Thoracic aorta (tissue), 2 donors: ENCODE measurements at regions not wholly inside any gene's neighbourhood (a gene's known extent, or its start where the extent isn't known, plus 50 kb on each side); places are given as distances from the start of the nearest gene placed in this dataset.

Source experiments
- ATAC-seq: fragments of 150-250 bp; one replicate; pipeline ENCODE4 v1.8.0; 2017; ENCODE audit warnings: low read depth; ENCODE audit not compliant: insufficient number of reproducible peaks, low FRiP score
- DNase-seq: peaks from one replicate; pipeline ENCODE4 v3.0.0-alpha.2; 2020; ENCODE audit warnings: low spot score
- H3K27ac ChIP-seq, 2 donors: fragments of 200-600 bp; sonication (generic); 1 replicate in 1 of 2; 2 replicates in 1 of 2; pipeline ENCODE4 v1.5.1; 2016; ENCODE audit warnings: mild to moderate bottlenecking in 2 of 2, moderate library complexity in 2 of 2
- H3K27me3 ChIP-seq: fragments of 200-600 bp; sonication (generic); replicated peaks from 2 replicates; pipeline ENCODE4 v1.6.0; 2016; ENCODE audit warnings: mild to moderate bottlenecking; ENCODE audit not compliant: insufficient read depth
- H3K36me3 ChIP-seq: fragments of 200-600 bp; sonication (generic); one replicate; pipeline ENCODE4 v1.5.1; 2016
- H3K4me1 ChIP-seq, 2 donors: fragments of 200-600 bp; sonication (generic); 1 replicate in 1 of 2; 2 replicates in 1 of 2; pipeline versions ENCODE4 v1.5.1 to v1.6.0; 2016; ENCODE audit warnings: low read depth in 2 of 2, mild to moderate bottlenecking in 1 of 2; ENCODE audit not compliant: control insufficient read depth in 1 of 2
- H3K4me3 ChIP-seq: fragments of 200-600 bp; sonication (generic); 2 replicates; pipeline ENCODE4 v1.5.1; 2016; ENCODE audit warnings: mild to moderate bottlenecking
- H3K9me3 ChIP-seq: fragments of 200-600 bp; sonication (generic); 2 replicates; pipeline ENCODE4 v1.5.1; 2016
- TF ChIP-seq, protein P1 (sequence below): fragments of 200-600 bp; sonication (generic); IDR thresholded peaks from one replicate; pipeline ENCODE4 v1.5.1; 2019; ENCODE audit warnings: antibody characterized with exemption

DNA sequence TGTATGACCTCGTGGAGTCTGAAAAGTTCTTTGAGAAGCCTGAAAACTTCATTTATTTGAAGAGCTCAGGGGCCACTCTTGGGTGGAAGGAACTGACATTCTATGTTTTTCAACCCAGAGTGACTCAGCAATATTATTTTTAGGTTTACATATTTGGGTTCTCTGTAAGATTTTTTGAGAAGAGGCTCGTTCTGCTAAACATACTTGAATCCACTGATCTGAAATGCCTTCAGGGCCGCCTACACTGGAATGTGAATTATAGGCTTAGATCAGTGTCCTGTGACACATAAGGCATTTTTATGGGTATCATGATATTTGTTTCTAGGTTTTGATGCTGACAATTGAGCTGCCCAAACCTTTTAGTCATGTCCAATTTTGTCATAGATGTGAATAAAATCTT lies 86.2 kb downstream of the PSAT1 start:
- DNase-seq (no peak), ATAC-seq (no peak)
- no peak overlapping the region for H3K27ac ChIP-seq
- no peaks in the 10 kb centered on the region for H3K9me3 ChIP-seq
- no peaks in the 10 kb centered on the region for H3K27me3 ChIP-seq
- TF ChIP-seq, protein P1, sequence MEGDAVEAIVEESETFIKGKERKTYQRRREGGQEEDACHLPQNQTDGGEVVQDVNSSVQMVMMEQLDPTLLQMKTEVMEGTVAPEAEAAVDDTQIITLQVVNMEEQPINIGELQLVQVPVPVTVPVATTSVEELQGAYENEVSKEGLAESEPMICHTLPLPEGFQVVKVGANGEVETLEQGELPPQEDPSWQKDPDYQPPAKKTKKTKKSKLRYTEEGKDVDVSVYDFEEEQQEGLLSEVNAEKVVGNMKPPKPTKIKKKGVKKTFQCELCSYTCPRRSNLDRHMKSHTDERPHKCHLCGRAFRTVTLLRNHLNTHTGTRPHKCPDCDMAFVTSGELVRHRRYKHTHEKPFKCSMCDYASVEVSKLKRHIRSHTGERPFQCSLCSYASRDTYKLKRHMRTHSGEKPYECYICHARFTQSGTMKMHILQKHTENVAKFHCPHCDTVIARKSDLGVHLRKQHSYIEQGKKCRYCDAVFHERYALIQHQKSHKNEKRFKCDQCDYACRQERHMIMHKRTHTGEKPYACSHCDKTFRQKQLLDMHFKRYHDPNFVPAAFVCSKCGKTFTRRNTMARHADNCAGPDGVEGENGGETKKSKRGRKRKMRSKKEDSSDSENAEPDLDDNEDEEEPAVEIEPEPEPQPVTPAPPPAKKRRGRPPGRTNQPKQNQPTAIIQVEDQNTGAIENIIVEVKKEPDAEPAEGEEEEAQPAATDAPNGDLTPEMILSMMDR: no peak
- H3K4me3 ChIP-seq: no peak overlapping the region
- H3K4me1 ChIP-seq: peaks cover 8 to 9% of the 10 kb centered on the region in 2 donors
- H3K36me3 ChIP-seq: no peaks in the 10 kb centered on the region

DNA sequence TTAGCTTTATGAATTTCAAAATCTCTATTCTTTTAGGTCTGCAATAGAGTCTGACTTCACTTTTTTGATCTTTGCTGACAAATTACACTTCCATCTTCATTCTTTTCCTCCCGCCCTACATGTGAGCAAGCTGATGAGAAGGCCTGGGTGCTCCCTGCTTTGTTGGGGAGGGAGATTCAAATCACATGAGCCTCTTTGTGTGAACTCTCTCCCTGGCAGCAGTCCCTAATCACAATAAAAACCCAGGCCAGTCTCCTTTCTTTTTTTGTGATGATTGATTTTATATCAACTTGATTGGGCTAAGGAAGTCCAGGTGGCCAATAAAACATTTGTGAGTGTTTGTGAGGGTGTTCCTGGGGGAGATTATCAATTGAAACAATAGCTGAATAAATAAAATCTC lies 89.4 kb downstream of the PSAT1 start:
- Histone ChIP-seq H3K27me3 (no peaks in the 10 kb centered on the region), H3K4me3 (no peak overlapping the region), H3K9me3 (no peaks in the 10 kb centered on the region), H3K36me3 (no peaks in the 10 kb centered on the region), H3K4me1 (peaks cover 8 to 9% of the 10 kb centered on the region in 2 donors), H3K27ac (no peak overlapping the region)
- TF ChIP-seq, protein P1: no peak
- ATAC-seq (no peak), DNase-seq (no peak)

DNA sequence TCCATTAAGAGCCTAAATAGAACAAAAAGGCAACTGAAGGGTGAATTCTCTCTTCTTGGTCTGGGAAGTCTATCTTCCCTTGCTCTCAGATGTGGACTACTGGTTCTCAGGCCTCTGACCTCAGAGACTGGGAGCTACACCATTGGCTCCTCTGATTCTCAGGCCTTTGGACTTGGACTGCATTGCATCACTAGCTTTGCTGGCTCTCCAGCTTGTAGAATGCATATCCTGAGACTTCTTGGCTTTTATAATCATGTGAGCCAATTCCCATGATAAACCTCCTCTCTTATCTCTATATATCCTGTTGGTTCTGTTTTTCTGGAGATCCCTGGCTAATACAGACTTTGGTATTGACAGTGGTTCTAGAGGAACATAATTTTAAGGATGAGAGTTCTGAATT lies 89.8 kb downstream of the PSAT1 start:
- no peak for ATAC-seq
- no peaks in the 10 kb centered on the region for H3K9me3 ChIP-seq
- TF ChIP-seq, protein P1: no peak

DNA sequence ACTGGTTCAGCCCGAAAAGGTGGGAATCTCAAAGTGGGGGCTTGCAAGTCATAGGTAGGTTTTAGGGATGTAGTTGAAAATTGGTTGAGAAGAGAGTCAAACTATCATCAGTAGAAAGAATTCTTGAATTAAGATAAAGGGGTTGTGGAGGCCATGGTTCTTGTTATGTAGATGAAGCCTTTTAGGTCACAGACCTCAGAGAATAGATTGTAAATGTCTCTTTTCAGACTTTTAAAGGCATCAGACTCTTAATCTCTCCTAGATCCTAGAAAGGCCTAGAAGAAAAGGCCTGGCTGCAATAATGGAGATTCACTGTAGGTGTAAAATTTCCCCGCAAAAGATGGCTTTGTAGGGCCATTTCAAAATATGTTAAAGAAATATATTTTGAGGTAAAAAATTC lies 96.4 kb downstream of the PSAT1 start:
- H3K9me3 ChIP-seq: no peaks in the 10 kb centered on the region
- DNase-seq (no peak), ATAC-seq (no peak)
- no peak overlapping the region for H3K4me3 ChIP-seq
- TF ChIP-seq, protein P1: no peak
- H3K27ac ChIP-seq: no peak overlapping the region
- no peaks in the 10 kb centered on the region for H3K27me3 ChIP-seq
- no peaks in the 10 kb centered on the region for H3K36me3 ChIP-seq
- H3K4me1 ChIP-seq: no peaks in the 10 kb centered on the region

More for the DNA sequence above, 89.8 kb downstream of the PSAT1 start:
- no peaks in the 10 kb centered on the region for H3K27me3 ChIP-seq
- no peak overlapping the region for H3K27ac ChIP-seq
- no peaks in the 10 kb centered on the region for H3K36me3 ChIP-seq
- peaks cover 8 to 9% of the 10 kb centered on the region in 2 donors for H3K4me1 ChIP-seq
- DNase-seq: no peak
- H3K4me3 ChIP-seq: no peak overlapping the region

DNA sequence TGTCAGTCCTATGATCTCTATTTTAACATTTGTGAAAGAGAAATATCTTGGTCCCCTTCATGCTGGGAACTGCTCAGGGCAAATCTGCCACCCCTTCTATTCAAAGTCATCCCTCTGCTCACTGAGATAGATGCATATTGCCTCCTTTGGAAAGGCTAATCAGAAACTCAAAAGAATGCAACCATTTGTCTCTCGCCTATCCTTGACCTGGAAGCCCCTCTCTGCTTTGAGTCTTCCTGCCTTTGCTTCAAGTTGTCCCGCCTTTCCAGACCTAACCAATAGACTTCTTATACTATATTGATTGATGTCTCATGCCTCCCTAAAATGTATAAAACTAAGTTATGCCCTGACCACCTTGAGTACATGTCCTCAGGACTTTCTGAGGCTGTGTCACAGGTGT lies 97.0 kb downstream of the PSAT1 start:
- H3K27me3 ChIP-seq: no peaks in the 10 kb centered on the region
- H3K9me3 ChIP-seq: no peaks in the 10 kb centered on the region
- TF ChIP-seq, protein P1: no peak
- ATAC-seq (no peak), DNase-seq (no peak)
- H3K36me3 ChIP-seq: no peaks in the 10 kb centered on the region
- H3K4me3 ChIP-seq: no peak overlapping the region
- H3K4me1 ChIP-seq: no peaks in the 10 kb centered on the region
- H3K27ac ChIP-seq: no peak overlapping the region
